Central memory CD8-positive, alpha-beta T cell (primary cell): ENCODE measurements at regions not wholly inside any gene's neighbourhood (a gene's known extent, or its start where the extent isn't known, plus 50 kb on each side); places are given as distances from the start of the nearest gene placed in this dataset.

Source experiments
- ATAC-seq: fragments of 150-1000 bp; cut with Tn5 transposase; replicated peaks from 2 replicates; pipeline ENCODE4 v1.10.0; 2022; ENCODE audit warnings: mild to moderate bottlenecking, moderate FRiP score, moderate number of reproducible peaks; ENCODE audit not compliant: poor library complexity, severe bottlenecking; ENCODE audit errors: extremely low read depth
- DNase-seq, 2 donors: peaks; one replicate each; pipeline ENCODE4 v3.0.0; 2021; ENCODE audit warnings: low spot score in 2 of 2
- H3K27ac Mint-ChIP-seq: one replicate; pipeline ENCODE4 v1.8.0; 2022; ENCODE audit warnings: low read depth, mild to moderate bottlenecking, moderate library complexity, mixed read lengths
- H3K27me3 Mint-ChIP-seq: one replicate; pipeline ENCODE4 v1.8.0; 2022; ENCODE audit warnings: mixed read lengths
- H3K36me3 Mint-ChIP-seq: one replicate; pipeline ENCODE4 v1.8.0; 2022; ENCODE audit warnings: mild to moderate bottlenecking, moderate library complexity, mixed read lengths; ENCODE audit not compliant: insufficient read depth
- H3K4me1 Mint-ChIP-seq: one replicate; pipeline ENCODE4 v1.8.0; 2022; ENCODE audit warnings: mixed read lengths
- H3K4me3 Mint-ChIP-seq: one replicate; pipeline ENCODE4 v1.8.0; 2022; ENCODE audit warnings: mild to moderate bottlenecking, moderate library complexity, mixed read lengths
- H3K9me3 Mint-ChIP-seq: one replicate; pipeline ENCODE4 v1.8.0; 2022; ENCODE audit warnings: mixed read lengths

- no peak overlapping the region for H3K27ac Mint-ChIP-seq
- peaks cover 10% of the 10 kb centered on the region for H3K9me3 Mint-ChIP-seq
- H3K27me3 Mint-ChIP-seq = no peaks in the 10 kb centered on the region
- no peaks in the 10 kb centered on the region for H3K4me1 Mint-ChIP-seq
- DNase-seq (no peak), ATAC-seq (no peak)
- H3K36me3 Mint-ChIP-seq = no peaks in the 10 kb centered on the region
- no peak overlapping the region for H3K4me3 Mint-ChIP-seq
Observed at GRCh38 chr2:16172324-16173175, 232.2 kb downstream of the MYCN start.

DNA sequence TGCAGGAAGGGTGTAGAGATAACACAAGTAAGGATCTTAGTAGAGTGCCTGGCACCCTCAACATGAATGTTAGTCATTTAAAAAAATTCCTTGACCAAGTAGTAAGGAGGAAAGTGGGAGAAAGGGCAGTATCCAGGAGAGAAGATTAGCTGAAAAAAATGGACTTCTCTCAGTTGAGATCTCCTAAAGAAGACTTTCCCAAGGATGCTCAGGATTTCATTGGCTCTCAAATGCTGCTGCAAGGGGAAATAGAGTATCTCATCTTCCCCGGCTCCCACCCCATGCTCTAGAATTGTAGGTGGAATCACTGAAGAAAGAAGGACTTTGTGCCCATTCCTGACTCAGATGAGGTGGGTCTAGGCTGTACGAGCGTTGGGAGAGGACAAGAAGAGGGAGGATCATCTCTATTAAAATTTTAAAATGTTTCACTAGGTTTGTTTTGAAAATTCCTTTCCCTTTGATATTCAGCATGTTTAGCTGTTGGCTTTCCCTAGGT is 231.1 kb downstream of the MYCN start:
- Mint-ChIP-seq H3K9me3 (peaks cover 13% of the 10 kb centered on the region), H3K36me3 (no peaks in the 10 kb centered on the region), H3K4me1 (no peaks in the 10 kb centered on the region), H3K27me3 (no peaks in the 10 kb centered on the region), H3K27ac (no peak overlapping the region), H3K4me3 (no peak overlapping the region)
- DNase-seq (no peak), ATAC-seq (no peak)

GRCh38 chr2:16170675-16171424 is 230.5 kb downstream of the MYCN start:
- Mint-ChIP-seq H3K9me3 (peaks cover 8% of the 10 kb centered on the region), H3K36me3 (no peaks in the 10 kb centered on the region), H3K4me3 (no peak overlapping the region), H3K4me1 (no peaks in the 10 kb centered on the region), H3K27ac (no peak overlapping the region), H3K27me3 (no peaks in the 10 kb centered on the region)
- ATAC-seq (no peak), DNase-seq (no peak)

DNA sequence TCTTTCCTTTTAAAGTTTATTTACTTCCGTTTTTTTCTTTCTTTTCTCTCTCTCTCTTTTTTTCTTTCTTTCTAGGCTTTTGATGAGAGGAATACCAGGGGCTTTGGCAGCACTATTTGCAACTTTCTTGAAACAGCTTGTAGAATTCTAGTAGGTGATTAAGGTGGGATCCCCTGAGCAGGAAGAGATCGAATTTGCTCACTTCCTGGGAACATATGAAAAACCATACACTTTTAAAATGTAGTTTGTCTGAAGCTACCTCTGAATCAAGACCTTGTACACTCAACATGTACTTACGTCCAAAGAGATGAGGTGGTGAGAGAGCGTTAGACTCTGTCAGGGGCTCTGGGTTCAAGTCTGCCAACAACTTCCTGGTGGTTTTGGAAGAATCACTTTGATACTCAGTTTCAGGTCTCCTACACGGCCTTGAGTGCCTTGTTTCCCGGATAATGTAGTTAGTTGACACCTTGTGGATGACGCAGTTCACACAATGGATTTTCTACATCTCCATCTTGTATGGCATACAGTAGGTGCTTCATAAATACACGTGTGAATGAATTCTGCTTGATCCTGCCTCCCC is 229.1 kb downstream of the MYCN start:
- Mint-ChIP-seq H3K27me3 (no peaks in the 10 kb centered on the region), H3K27ac (no peak overlapping the region), H3K4me3 (no peak overlapping the region), H3K9me3 (peaks cover 8% of the 10 kb centered on the region), H3K36me3 (no peaks in the 10 kb centered on the region), H3K4me1 (no peaks in the 10 kb centered on the region)
- no peak for ATAC-seq
- no peak for DNase-seq

GRCh38 chr2:16168506-16169264 is 228.3 kb downstream of the MYCN start:
- no peak overlapping the region for H3K27ac Mint-ChIP-seq
- ATAC-seq = no peak
- no peak for DNase-seq
- H3K4me1 Mint-ChIP-seq = no peaks in the 10 kb centered on the region
- peaks cover 8% of the 10 kb centered on the region for H3K9me3 Mint-ChIP-seq
- H3K36me3 Mint-ChIP-seq = no peaks in the 10 kb centered on the region
- no peak overlapping the region for H3K4me3 Mint-ChIP-seq
- H3K27me3 Mint-ChIP-seq = no peaks in the 10 kb centered on the region

DNA sequence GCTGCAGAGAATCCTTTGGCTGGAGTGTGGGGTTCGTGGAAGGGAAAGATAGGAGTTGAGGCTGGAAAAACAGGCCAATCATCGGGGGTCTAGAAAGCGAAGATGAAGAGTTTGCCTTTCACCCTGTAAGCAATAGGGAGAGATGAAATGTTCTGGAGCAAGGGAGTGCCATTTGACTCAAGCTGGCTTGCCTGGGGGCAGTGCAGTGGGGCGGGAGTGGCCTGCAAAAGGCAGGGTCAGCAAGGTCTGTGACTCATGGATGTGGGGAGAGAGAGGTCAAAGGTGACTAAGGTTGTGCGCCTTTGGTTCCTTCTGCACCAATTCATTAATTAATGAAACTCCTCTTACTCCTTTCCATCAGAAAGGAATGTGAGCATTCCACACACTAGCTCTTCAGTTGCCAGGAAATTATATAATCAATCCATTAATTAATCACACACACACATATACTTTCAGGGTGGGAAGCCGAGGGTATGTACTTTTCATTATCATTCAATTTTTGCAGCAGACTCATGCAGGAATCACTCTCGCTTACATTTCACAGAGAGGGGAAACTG is 227.6 kb downstream of the MYCN start:
- H3K27me3 Mint-ChIP-seq = no peaks in the 10 kb centered on the region
- DNase-seq (no peak), ATAC-seq (no peak)
- H3K36me3 Mint-ChIP-seq = no peaks in the 10 kb centered on the region
- H3K9me3 Mint-ChIP-seq = peaks cover 8% of the 10 kb centered on the region
- no peak overlapping the region for H3K27ac Mint-ChIP-seq
- no peaks in the 10 kb centered on the region for H3K4me1 Mint-ChIP-seq
- H3K4me3 Mint-ChIP-seq = no peak overlapping the region

DNA sequence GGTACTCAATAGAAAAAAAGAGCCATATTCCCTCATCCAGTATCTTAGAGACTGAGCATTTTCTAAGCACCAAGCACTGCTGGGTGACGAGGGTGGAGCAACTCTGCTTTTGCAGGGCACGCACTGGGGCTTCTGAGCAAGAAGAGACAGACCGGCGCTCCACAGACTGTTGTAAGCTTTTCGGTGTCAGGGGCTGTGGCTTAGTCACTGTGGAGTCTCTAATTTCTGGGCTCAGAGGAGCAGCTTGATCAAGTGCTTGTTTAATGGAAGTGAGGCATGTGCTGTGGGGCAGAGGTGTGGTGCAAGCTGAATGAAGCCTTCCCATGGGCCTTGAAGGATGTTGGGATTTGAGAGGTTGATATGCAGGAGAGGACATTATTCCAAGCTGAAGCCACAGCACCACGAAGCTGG is 227.1 kb downstream of the MYCN start:
- H3K27ac Mint-ChIP-seq = no peak overlapping the region
- no peak overlapping the region for H3K4me3 Mint-ChIP-seq
- H3K4me1 Mint-ChIP-seq = no peaks in the 10 kb centered on the region
- no peak for ATAC-seq
- H3K9me3 Mint-ChIP-seq = peaks cover 12% of the 10 kb centered on the region
- DNase-seq = no peak
- H3K27me3 Mint-ChIP-seq = no peaks in the 10 kb centered on the region
- H3K36me3 Mint-ChIP-seq = no peaks in the 10 kb centered on the region

- ATAC-seq = no peak
- Mint-ChIP-seq H3K9me3 (peaks cover 19% of the 10 kb centered on the region), H3K27ac (no peak overlapping the region), H3K27me3 (no peaks in the 10 kb centered on the region), H3K4me1 (no peaks in the 10 kb centered on the region), H3K4me3 (no peak overlapping the region), H3K36me3 (no peaks in the 10 kb centered on the region)
- DNase-seq = no peak
Observed at GRCh38 chr2:16166327-16166981, 226.1 kb downstream of the MYCN start.

DNA sequence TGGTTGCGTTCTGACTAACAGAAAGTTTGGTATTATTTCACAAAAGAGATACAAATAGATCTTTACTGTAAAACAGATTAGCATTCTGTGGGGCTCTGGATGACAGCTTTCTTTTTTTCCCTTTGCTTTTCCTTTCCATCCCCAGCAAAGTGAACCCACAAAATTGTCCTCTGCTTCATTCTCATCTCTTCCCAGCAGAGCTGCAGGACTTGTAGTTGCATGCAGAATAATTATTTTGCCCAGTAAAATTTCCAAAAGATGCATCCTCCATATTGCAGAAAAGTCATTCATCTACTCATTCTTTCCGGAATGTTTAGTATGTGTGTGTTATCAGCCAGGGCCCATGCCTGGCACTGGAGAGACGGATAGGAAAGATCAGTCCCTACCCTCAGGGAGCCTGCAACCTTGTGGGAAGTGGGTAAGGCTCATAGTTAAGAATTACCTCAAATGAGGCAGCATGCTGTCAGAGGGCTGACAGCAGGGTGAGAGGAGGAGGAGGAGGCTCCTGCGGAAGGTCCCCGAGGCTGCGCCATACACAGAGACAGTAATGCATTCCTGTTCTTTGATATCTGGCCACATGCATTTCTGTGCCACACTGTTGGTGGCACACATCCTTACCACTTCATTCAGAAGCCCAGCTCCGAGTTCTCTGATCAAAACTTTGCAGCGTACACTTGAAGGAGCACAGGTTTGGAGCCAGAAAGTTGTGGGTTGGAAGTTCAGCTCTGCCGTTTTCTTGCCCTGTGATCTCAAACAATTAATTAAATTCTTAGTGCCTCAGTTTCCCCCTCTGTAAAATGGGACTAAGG is 225.4 kb downstream of the MYCN start:
- H3K36me3 Mint-ChIP-seq = no peaks in the 10 kb centered on the region
- no peak for ATAC-seq
- no peak overlapping the region for H3K27ac Mint-ChIP-seq
- H3K9me3 Mint-ChIP-seq = peaks cover 19% of the 10 kb centered on the region
- H3K4me3 Mint-ChIP-seq = no peak overlapping the region
- H3K27me3 Mint-ChIP-seq = no peaks in the 10 kb centered on the region
- no peak for DNase-seq
- H3K4me1 Mint-ChIP-seq = no peaks in the 10 kb centered on the region

- peaks cover 1% of the 10 kb centered on the region for H3K36me3 Mint-ChIP-seq
Observed at GRCh38 chr2:16162491-16163040, 222.2 kb downstream of the MYCN start.

More at GRCh38 chr2:16162491-16163040, 222.2 kb downstream of the MYCN start:
- Mint-ChIP-seq H3K27ac (no peak overlapping the region), H3K4me3 (no peak overlapping the region), H3K9me3 (peaks cover 14% of the 10 kb centered on the region), H3K27me3 (no peaks in the 10 kb centered on the region), H3K4me1 (no peaks in the 10 kb centered on the region)
- no peak for DNase-seq
- no peak for ATAC-seq
